HepG2 (cell line): ENCODE measurements at regions not wholly inside any gene's neighbourhood (a gene's known extent, or its start where the extent isn't known, plus 50 kb on each side); places are given as distances from the start of the nearest gene placed in this dataset.

Source experiments
- ATAC-seq: fragments of 200-7000 bp; cut with Tn5 transposase; 3 replicates; pipeline ENCODE4 v1.9.1; 2020; ENCODE audit warnings: mild to moderate bottlenecking, moderate library complexity
- BruUV-seq: library from RNA; stranded (reverse); fragments of 400-500 nt; replicated peaks from 2 replicates; lab custom pipeline; 2021; lab: Mats Ljungman, UMichigan
- CTCF ChIA-PET: fragments of 300-600 bp; formaldehyde crosslinking; extraction: SDS; loops from one replicate; lab custom pipeline; 2021; ENCODE audit warnings: low total read pairs, inconsistent platforms, low intra/inter-chr PET ratio; lab: Yijun Ruan, JAX
- POLR2A ChIA-PET: fragments of 350-600 bp; sonication (Branson Sonifier 250); formaldehyde crosslinking; loops from one replicate; lab custom pipeline; 2020; ENCODE audit warnings: antibody characterized with exemption, inconsistent platforms; lab: Yijun Ruan, JAX
- DNase-seq: peaks from one replicate; pipeline ENCODE4 v3.0.0-alpha.2; 2015; ENCODE audit warnings: low spot score
- FAIRE-seq: peaks from 3 replicates; lab custom pipeline; 2011; peaks lifted over from hg19 to GRCh38; lab: Jason Lieb, UNC
- H2AFZ ChIP-seq: one replicate; pipeline ENCODE4 v1.6.1; 2011; ENCODE audit warnings: low read length, inconsistent platforms
- H3K27ac ChIP-seq: fragments of 300-600 bp; 3 replicates; pipeline ENCODE4 v1.8.0; 2011; ENCODE audit warnings: mixed run types, mild to moderate bottlenecking, mixed read lengths, low read length, inconsistent platforms; ENCODE audit not compliant: insufficient read depth; ENCODE audit errors: extremely low read length
- H3K27me3 ChIP-seq, 2 experiments: fragments of 200-600 bp in 1 of 2; 2 replicates in 1 of 2; 3 replicates in 1 of 2; pipeline versions ENCODE4 v1.6.0 to v1.8.0; 2011; ENCODE audit warnings: low read length in 2 of 2, mild to moderate bottlenecking in 2 of 2, moderate library complexity in 2 of 2, inconsistent platforms in 1 of 2; ENCODE audit not compliant: insufficient read depth in 2 of 2, control insufficient read depth in 1 of 2
- H3K36me3 ChIP-seq, 2 experiments: fragments of 200-600 bp in 1 of 2; replicated peaks in 1 of 2; 2 replicates in 1 of 2; 3 replicates in 1 of 2; pipeline versions ENCODE4 v1.5.1 to v1.8.0; 2011; ENCODE audit warnings: low read length in 2 of 2, inconsistent platforms in 1 of 2; ENCODE audit not compliant: insufficient read depth in 2 of 2, control insufficient read depth in 1 of 2
- H3K4me1 ChIP-seq: 2 replicates; pipeline ENCODE4 v1.5.1; 2012; ENCODE audit warnings: low read length, inconsistent platforms; ENCODE audit not compliant: insufficient read depth
- H3K4me2 ChIP-seq: 2 replicates; pipeline ENCODE4 v1.6.0; 2011; ENCODE audit warnings: low read depth, low read length, inconsistent platforms
- H3K4me3 ChIP-seq, 3 experiments: fragments of 200-600 bp in 1 of 3; sonication (generic), shearing (Covaris generic) in 1 of 3; replicated peaks in 1 of 3; 2 replicates each; pipeline ENCODE4 v1.5.1; 2011 to 2016; ENCODE audit warnings: low read length in 3 of 3, inconsistent platforms in 2 of 3, low read depth in 2 of 3, mild to moderate bottlenecking in 2 of 3, control low read depth in 1 of 3, mixed read lengths in 1 of 3; ENCODE audit not compliant: insufficient read depth in 1 of 3
- H3K79me2 ChIP-seq: one replicate; pipeline ENCODE4 v1.6.1; 2011; ENCODE audit warnings: low read length, inconsistent platforms; ENCODE audit not compliant: insufficient read depth
- H3K9ac ChIP-seq: 2 replicates; pipeline ENCODE4 v1.6.0; 2011; ENCODE audit warnings: mild to moderate bottlenecking, low read depth, low read length, inconsistent platforms; ENCODE audit not compliant: insufficient read depth
- H3K9me3 ChIP-seq: 2 replicates; pipeline ENCODE4 v1.5.1; 2012; ENCODE audit warnings: mild to moderate bottlenecking, low read length
- H4K20me1 ChIP-seq: 2 replicates; pipeline ENCODE4 v1.6.0; 2011; ENCODE audit warnings: inconsistent platforms, mild to moderate bottlenecking, low read length, moderate library complexity; ENCODE audit not compliant: insufficient read depth
- BCLAF1 ChIP-seq: fragments of 450-650 bp; IDR thresholded peaks from 2 replicates; pipeline ENCODE4 v1.6.1; 2017; ENCODE audit warnings: mild to moderate bottlenecking
- CBX2 ChIP-seq, 2 experiments: fragments of 200-600 bp in 1 of 2; sonication (generic); formaldehyde crosslinking in 1 of 2; IDR thresholded peaks; 2 replicates each; pipeline versions ENCODE4 v1.7.0 to v1.8.1; 2018 to 2022; ENCODE audit warnings: low read depth in 2 of 2, low read length in 1 of 2, mild to moderate bottlenecking in 1 of 2, missing genetic modification reagents in 1 of 2
- MZF1 ChIP-seq: sonication (generic); formaldehyde crosslinking; IDR thresholded peaks from 2 replicates; pipeline ENCODE4 v1.8.1; 2023; ENCODE audit warnings: mild to moderate bottlenecking, missing genetic modification reagents, borderline replicate concordance
- RARA ChIP-seq: IDR thresholded peaks from 2 replicates; pipeline ENCODE4 v1.6.1; 2016; ENCODE audit warnings: missing genetic modification reagents, missing compliant biosample characterization
- SATB2 ChIP-seq: sonication (generic); formaldehyde crosslinking; IDR thresholded peaks from 2 replicates; pipeline ENCODE4 v1.5.0; 2020; ENCODE audit warnings: missing genetic modification reagents
- WIZ ChIP-seq: sonication (generic); formaldehyde crosslinking; IDR thresholded peaks from 2 replicates; pipeline ENCODE4 v1.5.1; 2020; ENCODE audit warnings: mild to moderate bottlenecking, missing genetic modification reagents
- ZNF317 ChIP-seq: sonication (generic); formaldehyde crosslinking; IDR thresholded peaks from 2 replicates; pipeline ENCODE4 v1.5.0; 2020; ENCODE audit warnings: mild to moderate bottlenecking, missing genetic modification reagents
- ZNF550 ChIP-seq: sonication (generic); formaldehyde crosslinking; IDR thresholded peaks from 2 replicates; pipeline ENCODE4 v1.4.0; 2020; ENCODE audit warnings: mild to moderate bottlenecking, missing genetic modification reagents, borderline replicate concordance
- ZNF703 ChIP-seq: sonication (generic); formaldehyde crosslinking; IDR thresholded peaks from 2 replicates; pipeline ENCODE4 v1.5.1; 2020; ENCODE audit warnings: missing genetic modification reagents, mild to moderate bottlenecking, moderate library complexity, borderline replicate concordance
- ZNF772 ChIP-seq: sonication (generic); formaldehyde crosslinking; IDR thresholded peaks from 2 replicates; pipeline ENCODE4 v1.5.0; 2020; ENCODE audit warnings: mild to moderate bottlenecking, missing genetic modification reagents
- WGBS: methylation state at CpG from one replicate; pipeline ENCODE4 v1.1.6; 2017; ENCODE audit warnings: low lambda C conversion rate; 5-methylcytosine and 5-hydroxymethylcytosine counted together
- in situ Hi-C: cut with HindIII; loops from 2 replicates; pipeline ENCODE4 v1.10.0; 2017; ENCODE audit warnings: low pct_unique_long_range_greater_than_20kb; ENCODE audit not compliant: extremely low pct_ligation_motif_present
- intact Hi-C: fragments of 100-400 bp; cut with micrococcal nuclease; formaldehyde crosslinking; loops from one replicate; pipeline ENCODE4 v1.10.0; 2022; ENCODE audit not compliant: unreplicated experiment
- TF ChIP-seq, protein P1 (sequence below): sonication (generic); formaldehyde crosslinking; IDR thresholded peaks from 2 replicates; pipeline ENCODE4 v1.4.0; 2020; ENCODE audit warnings: missing genetic modification reagents
- TF ChIP-seq, protein P2 (sequence below): sonication (generic); formaldehyde crosslinking; IDR thresholded peaks from 2 replicates; pipeline ENCODE4 v1.4.0; 2020; ENCODE audit warnings: missing genetic modification reagents

DNA sequence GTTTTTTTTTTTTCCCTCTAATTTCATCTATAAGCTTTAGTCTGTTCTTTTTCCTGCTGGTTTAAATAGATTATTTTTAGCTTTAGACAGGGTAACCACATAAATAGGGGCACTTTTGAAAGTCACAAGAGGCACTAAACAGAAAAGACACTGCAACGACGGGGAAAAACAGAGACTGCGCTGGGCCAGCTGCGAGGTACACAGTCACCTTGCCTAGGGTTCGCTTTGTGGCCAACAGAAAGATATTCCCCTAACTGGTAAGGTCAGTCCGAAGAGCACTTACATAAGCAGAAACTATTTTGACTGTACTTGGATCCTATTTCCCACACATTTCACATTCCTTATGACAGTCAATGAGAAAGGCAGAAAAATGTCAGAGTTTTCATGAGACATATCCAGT, 175.6 kb upstream of the PHF14 start (continued):
- TF ChIP-seq MZF1 (no peak), ZNF772 (no peak), SATB2 (CRISPR knock-in tag) (no peak), WIZ (CRISPR knock-in tag) (no peak), ZNF550 (CRISPR knock-in tag) (no peak)

DNA sequence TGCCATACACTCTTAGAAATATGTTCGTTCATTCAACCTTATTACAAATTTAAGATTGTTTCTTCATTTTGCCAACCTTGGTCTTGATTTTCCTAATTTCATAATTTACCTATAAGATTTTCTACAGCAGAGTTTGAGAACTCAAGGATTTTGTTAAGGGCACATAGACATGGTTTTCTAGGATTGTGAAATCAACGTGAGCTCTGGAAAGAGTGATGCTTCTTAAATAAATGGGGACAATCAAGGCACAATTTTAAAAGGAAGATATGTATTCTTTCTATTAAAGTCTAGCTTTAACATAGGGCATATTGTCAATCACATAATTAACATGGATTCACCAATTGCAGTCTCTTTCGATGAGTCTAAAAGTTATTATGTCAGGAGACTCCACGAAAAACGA, 174.2 kb upstream of the PHF14 start:
- H3K36me3 ChIP-seq = no peaks in the 10 kb centered on the region
- no peaks in the 10 kb centered on the region for H4K20me1 ChIP-seq
- WGBS = 8% methylated on average over 5 of the region's 5 CpGs
- ChIA-PET CTCF (no interaction called here), POLR2A (no interaction called here)
- DNase-seq = no peak
- no peak overlapping the region for H3K4me2 ChIP-seq
- H3K4me3 ChIP-seq = no peak overlapping the region
- in situ Hi-C loops = no loop called here
- H3K79me2 ChIP-seq = no peaks in the 10 kb centered on the region
- H2AFZ ChIP-seq = no peak overlapping the region
- no TSS peak for BruUV-seq
- ATAC-seq = no peak
- FAIRE-seq = no peak
- TF ChIP-seq CBX2 (IDR thresholded peaks at IDR 0.05; ENCODE audit: low read depth, low read length) (no peak), CBX2 (CRISPR knock-in tag; IDR thresholded peaks at IDR 0.05; ENCODE audit: low read depth) (no peak), ZNF703 (no peak), BCLAF1 (no peak), ZNF317 (CRISPR knock-in tag) (no peak), RARA (no peak)
- TF ChIP-seq, protein P1, sequence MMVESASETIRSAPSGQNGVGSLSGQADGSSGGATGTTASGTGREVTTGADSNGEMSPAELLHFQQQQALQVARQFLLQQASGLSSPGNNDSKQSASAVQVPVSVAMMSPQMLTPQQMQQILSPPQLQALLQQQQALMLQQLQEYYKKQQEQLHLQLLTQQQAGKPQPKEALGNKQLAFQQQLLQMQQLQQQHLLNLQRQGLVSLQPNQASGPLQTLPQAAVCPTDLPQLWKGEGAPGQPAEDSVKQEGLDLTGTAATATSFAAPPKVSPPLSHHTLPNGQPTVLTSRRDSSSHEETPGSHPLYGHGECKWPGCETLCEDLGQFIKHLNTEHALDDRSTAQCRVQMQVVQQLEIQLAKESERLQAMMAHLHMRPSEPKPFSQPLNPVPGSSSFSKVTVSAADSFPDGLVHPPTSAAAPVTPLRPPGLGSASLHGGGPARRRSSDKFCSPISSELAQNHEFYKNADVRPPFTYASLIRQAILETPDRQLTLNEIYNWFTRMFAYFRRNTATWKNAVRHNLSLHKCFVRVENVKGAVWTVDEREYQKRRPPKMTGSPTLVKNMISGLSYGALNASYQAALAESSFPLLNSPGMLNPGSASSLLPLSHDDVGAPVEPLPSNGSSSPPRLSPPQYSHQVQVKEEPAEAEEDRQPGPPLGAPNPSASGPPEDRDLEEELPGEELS (CRISPR knock-in tag) = no peak
- TF ChIP-seq, protein P2, sequence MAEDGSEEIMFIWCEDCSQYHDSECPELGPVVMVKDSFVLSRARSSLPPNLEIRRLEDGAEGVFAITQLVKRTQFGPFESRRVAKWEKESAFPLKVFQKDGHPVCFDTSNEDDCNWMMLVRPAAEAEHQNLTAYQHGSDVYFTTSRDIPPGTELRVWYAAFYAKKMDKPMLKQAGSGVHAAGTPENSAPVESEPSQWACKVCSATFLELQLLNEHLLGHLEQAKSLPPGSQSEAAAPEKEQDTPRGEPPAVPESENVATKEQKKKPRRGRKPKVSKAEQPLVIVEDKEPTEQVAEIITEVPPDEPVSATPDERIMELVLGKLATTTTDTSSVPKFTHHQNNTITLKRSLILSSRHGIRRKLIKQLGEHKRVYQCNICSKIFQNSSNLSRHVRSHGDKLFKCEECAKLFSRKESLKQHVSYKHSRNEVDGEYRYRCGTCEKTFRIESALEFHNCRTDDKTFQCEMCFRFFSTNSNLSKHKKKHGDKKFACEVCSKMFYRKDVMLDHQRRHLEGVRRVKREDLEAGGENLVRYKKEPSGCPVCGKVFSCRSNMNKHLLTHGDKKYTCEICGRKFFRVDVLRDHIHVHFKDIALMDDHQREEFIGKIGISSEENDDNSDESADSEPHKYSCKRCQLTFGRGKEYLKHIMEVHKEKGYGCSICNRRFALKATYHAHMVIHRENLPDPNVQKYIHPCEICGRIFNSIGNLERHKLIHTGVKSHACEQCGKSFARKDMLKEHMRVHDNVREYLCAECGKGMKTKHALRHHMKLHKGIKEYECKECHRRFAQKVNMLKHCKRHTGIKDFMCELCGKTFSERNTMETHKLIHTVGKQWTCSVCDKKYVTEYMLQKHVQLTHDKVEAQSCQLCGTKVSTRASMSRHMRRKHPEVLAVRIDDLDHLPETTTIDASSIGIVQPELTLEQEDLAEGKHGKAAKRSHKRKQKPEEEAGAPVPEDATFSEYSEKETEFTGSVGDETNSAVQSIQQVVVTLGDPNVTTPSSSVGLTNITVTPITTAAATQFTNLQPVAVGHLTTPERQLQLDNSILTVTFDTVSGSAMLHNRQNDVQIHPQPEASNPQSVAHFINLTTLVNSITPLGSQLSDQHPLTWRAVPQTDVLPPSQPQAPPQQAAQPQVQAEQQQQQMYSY (CRISPR knock-in tag) = no peak
- no peaks in the 10 kb centered on the region for H3K4me1 ChIP-seq
- peaks cover 0 to 2% of the 10 kb centered on the region in 2 experiments; a peak in 1 of 5 replicates for H3K27me3 ChIP-seq
- no peak overlapping the region for H3K27ac ChIP-seq
- H3K9ac ChIP-seq = no peak overlapping the region
- intact Hi-C loops = no loop called here
- H3K9me3 ChIP-seq = no peaks in the 10 kb centered on the region
